Erythroblast (primary cell): ENCODE measurements at regions not wholly inside any gene's neighbourhood (a gene's known extent, or its start where the extent isn't known, plus 50 kb on each side); places are given as distances from the start of the nearest gene placed in this dataset.

Experiments
- GATA1 ChIP-seq: IDR thresholded peaks from 2 replicates; pipeline ENCODE4 v1.6.1; 2011; ENCODE audit warnings: low read depth, mild to moderate bottlenecking, control low read depth, low read length, moderate library complexity
- POLR2A ChIP-seq: IDR thresholded peaks from 2 replicates; pipeline ENCODE4 v1.6.1; 2011; ENCODE audit warnings: mild to moderate bottlenecking, low read length

DNA sequence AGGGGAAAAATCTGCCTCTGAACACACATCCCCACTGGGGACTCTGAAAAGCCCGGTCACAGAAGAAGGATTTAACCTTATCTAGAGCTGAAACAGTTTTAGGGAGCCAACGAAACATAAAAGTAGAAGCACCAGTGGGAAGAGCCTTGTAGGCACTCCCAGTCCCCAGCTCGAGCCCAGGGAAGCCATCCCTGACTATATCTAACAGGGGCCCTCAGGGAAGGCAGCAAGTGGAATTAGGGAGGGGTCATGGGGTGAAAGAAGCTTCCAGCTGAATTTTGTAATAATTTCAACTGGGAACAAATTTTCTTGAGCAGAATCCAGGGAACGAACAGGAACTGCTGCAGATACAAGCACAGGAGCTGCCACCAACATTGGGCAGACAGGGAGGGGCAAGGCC lies 127.8 kb downstream of the BMP4 start:
- TF ChIP-seq POLR2A (no peak), GATA1 (no peak)
